GM12801 (cell line): ENCODE measurements at regions not wholly inside any gene's neighbourhood (a gene's known extent, or its start where the extent isn't known, plus 50 kb on each side); places are given as distances from the start of the nearest gene placed in this dataset.

Experiments used
- CTCF ChIP-seq: IDR thresholded peaks from one replicate; pipeline ENCODE4 v1.5.1; 2011; ENCODE audit warnings: control low read depth; ENCODE audit not compliant: insufficient read length; ENCODE audit errors: extremely low read depth

- TF ChIP-seq CTCF, result no peak
These were observed 976.1 kb upstream of the NUDT12 start for GRCh38 chr5:104538734-104539133.

- TF ChIP-seq CTCF, result no peak
These were observed 970.9 kb upstream of the NUDT12 start for GRCh38 chr5:104533498-104533897.

- TF ChIP-seq CTCF, result no peak
These were observed 964.3 kb upstream of the NUDT12 start for GRCh38 chr5:104526866-104527265.

GRCh38 chr5:104513640-104514072 lies 951.1 kb upstream of the NUDT12 start:
- TF ChIP-seq CTCF, result no peak

- TF ChIP-seq CTCF, result no peak
These were observed 950.6 kb upstream of the NUDT12 start for GRCh38 chr5:104513121-104513602.

- TF ChIP-seq CTCF, result no peak
These were observed 949.7 kb upstream of the NUDT12 start for GRCh38 chr5:104512063-104512825.

- no peak for TF ChIP-seq CTCF
These were observed 935.7 kb upstream of the NUDT12 start for GRCh38 chr5:104498281-104498680.
